Skeletal muscle tissue (tissue), 3 donors: ENCODE measurements at regions not wholly inside any gene's neighbourhood (a gene's known extent, or its start where the extent isn't known, plus 50 kb on each side); places are given as distances from the start of the nearest gene placed in this dataset.

Experiments
- H3K27ac ChIP-seq: one replicate; pipeline ENCODE4 v1.7.0; 2013; ENCODE audit warnings: mild to moderate bottlenecking, low read depth, low read length, inconsistent platforms
- H3K27me3 ChIP-seq, 3 donors: one replicate each; pipeline ENCODE4 v1.7.0; 2013; ENCODE audit warnings: low read length in 3 of 3; ENCODE audit not compliant: control insufficient read depth in 3 of 3, insufficient read depth in 3 of 3
- H3K36me3 ChIP-seq, 3 donors: one replicate each; pipeline ENCODE4 v1.7.0; 2013; ENCODE audit warnings: low read length in 3 of 3; ENCODE audit not compliant: control insufficient read depth in 3 of 3, insufficient read depth in 3 of 3
- H3K4me1 ChIP-seq, 3 donors: one replicate each; pipeline ENCODE4 v1.7.0; 2013; ENCODE audit warnings: low read length in 3 of 3, mild to moderate bottlenecking in 3 of 3; ENCODE audit not compliant: control insufficient read depth in 3 of 3, insufficient read depth in 3 of 3
- H3K4me3 ChIP-seq, 3 donors: one replicate each; pipeline ENCODE4 v1.7.0; 2013; ENCODE audit warnings: low read length in 3 of 3
- H3K9ac ChIP-seq, 3 donors: one replicate each; pipeline ENCODE4 v1.7.0; 2013; ENCODE audit warnings: low read length in 3 of 3, mild to moderate bottlenecking in 3 of 3, moderate library complexity in 2 of 3, low read depth in 1 of 3
- H3K9me3 ChIP-seq, 3 donors: one replicate each; pipeline ENCODE4 v1.7.0; 2013; ENCODE audit warnings: low read length in 3 of 3; ENCODE audit not compliant: control insufficient read depth in 3 of 3
- donor health status: Osteomylitis.

- no peak overlapping the region for H3K9ac ChIP-seq
- H3K9me3 ChIP-seq, result no peaks in the 10 kb centered on the region
- H3K36me3 ChIP-seq, result no peaks in the 10 kb centered on the region
- no peaks in the 10 kb centered on the region for H3K27me3 ChIP-seq
- no peak overlapping the region for H3K27ac ChIP-seq
- no peaks in the 10 kb centered on the region for H3K4me1 ChIP-seq
- H3K4me3 ChIP-seq, result no peak overlapping the region
Measured at GRCh38 chr1:105362438-105362837, 1612.7 kb downstream of the AMY1C start.

- Histone ChIP-seq H3K36me3 (no peaks in the 10 kb centered on the region), H3K4me1 (no peaks in the 10 kb centered on the region), H3K27ac (no peak overlapping the region), H3K9ac (no peak overlapping the region), H3K27me3 (no peaks in the 10 kb centered on the region), H3K9me3 (no peaks in the 10 kb centered on the region), H3K4me3 (no peak overlapping the region)
Measured at GRCh38 chr1:105368446-105368845, 1618.7 kb downstream of the AMY1C start.

GRCh38 chr1:105373681-105374080 lies 1624.0 kb downstream of the AMY1C start:
- Histone ChIP-seq H3K4me1 (no peaks in the 10 kb centered on the region), H3K27me3 (no peaks in the 10 kb centered on the region), H3K9me3 (peaks cover 0 to 2% (median 0%) of the 10 kb centered on the region in 3 donors), H3K4me3 (no peak overlapping the region), H3K27ac (no peak overlapping the region), H3K36me3 (no peaks in the 10 kb centered on the region), H3K9ac (no peak overlapping the region)

- H3K9me3 ChIP-seq, result no peaks in the 10 kb centered on the region
- no peak overlapping the region for H3K4me3 ChIP-seq
- H3K9ac ChIP-seq, result no peak overlapping the region
- H3K4me1 ChIP-seq, result peaks cover 0 to 3% (median 2%) of the 10 kb centered on the region in 3 donors
- H3K27me3 ChIP-seq, result no peaks in the 10 kb centered on the region
- no peaks in the 10 kb centered on the region for H3K36me3 ChIP-seq
- H3K27ac ChIP-seq, result no peak overlapping the region
Measured at GRCh38 chr1:105386489-105386888, 1636.8 kb downstream of the AMY1C start.

- H3K27ac ChIP-seq, result no peak overlapping the region
- no peak overlapping the region for H3K4me3 ChIP-seq
- no peak overlapping the region for H3K9ac ChIP-seq
- H3K27me3 ChIP-seq, result no peaks in the 10 kb centered on the region
- no peaks in the 10 kb centered on the region for H3K4me1 ChIP-seq
- no peaks in the 10 kb centered on the region for H3K36me3 ChIP-seq
- H3K9me3 ChIP-seq, result no peaks in the 10 kb centered on the region
Measured at GRCh38 chr1:105396001-105396400, 1646.3 kb downstream of the AMY1C start.

GRCh38 chr1:105398909-105399308 lies 1649.2 kb downstream of the AMY1C start:
- no peak overlapping the region for H3K4me3 ChIP-seq
- no peaks in the 10 kb centered on the region for H3K4me1 ChIP-seq
- H3K9ac ChIP-seq, result no peak overlapping the region
- H3K36me3 ChIP-seq, result no peaks in the 10 kb centered on the region
- no peaks in the 10 kb centered on the region for H3K27me3 ChIP-seq
- no peaks in the 10 kb centered on the region for H3K9me3 ChIP-seq
- no peak overlapping the region for H3K27ac ChIP-seq

GRCh38 chr1:105399716-105400115 lies 1650.0 kb downstream of the AMY1C start:
- Histone ChIP-seq H3K27ac (no peak overlapping the region), H3K9me3 (no peaks in the 10 kb centered on the region), H3K9ac (no peak overlapping the region), H3K36me3 (no peaks in the 10 kb centered on the region), H3K4me1 (no peaks in the 10 kb centered on the region), H3K4me3 (no peak overlapping the region), H3K27me3 (no peaks in the 10 kb centered on the region)

- no peaks in the 10 kb centered on the region for H3K9me3 ChIP-seq
- H3K4me1 ChIP-seq, result no peaks in the 10 kb centered on the region
- no peak overlapping the region for H3K27ac ChIP-seq
- H3K27me3 ChIP-seq, result no peaks in the 10 kb centered on the region
- H3K4me3 ChIP-seq, result no peak overlapping the region
- H3K36me3 ChIP-seq, result no peaks in the 10 kb centered on the region
- no peak overlapping the region for H3K9ac ChIP-seq
Measured at GRCh38 chr1:105416261-105416660, 1640.2 kb upstream of the PRMT6 start.

GRCh38 chr1:105419030-105419429 lies 1637.4 kb upstream of the PRMT6 start:
- Histone ChIP-seq H3K9ac (no peak overlapping the region), H3K9me3 (no peaks in the 10 kb centered on the region), H3K27me3 (no peaks in the 10 kb centered on the region), H3K4me3 (no peak overlapping the region), H3K36me3 (no peaks in the 10 kb centered on the region), H3K4me1 (no peaks in the 10 kb centered on the region), H3K27ac (no peak overlapping the region)

GRCh38 chr1:105427543-105427942 lies 1628.9 kb upstream of the PRMT6 start:
- Histone ChIP-seq H3K9ac (no peak overlapping the region), H3K4me3 (no peak overlapping the region), H3K27ac (no peak overlapping the region), H3K9me3 (no peaks in the 10 kb centered on the region), H3K27me3 (no peaks in the 10 kb centered on the region), H3K4me1 (no peaks in the 10 kb centered on the region), H3K36me3 (no peaks in the 10 kb centered on the region)
